ENCODE measurements at regions not wholly inside any gene's neighbourhood (a gene's known extent, or its start where the extent isn't known, plus 50 kb on each side); places are given as distances from the start of the nearest gene placed in this dataset.

- TF ChIP-seq CTCF (IDR thresholded peaks at IDR 0.05) (no peak), POLR2A (IDR thresholded peaks at IDR 0.05) (no peak)
Observed at GRCh38 chrX:7446815-7447214, 298.9 kb upstream of the PUDP start.
